DND-41 (cell line): ENCODE measurements at regions not wholly inside any gene's neighbourhood (a gene's known extent, or its start where the extent isn't known, plus 50 kb on each side); places are given as distances from the start of the nearest gene placed in this dataset.

Experiments
- ATAC-seq: fragments of 200-7000 bp; cut with Tn5 transposase; 3 replicates; pipeline ENCODE4 v1.9.1; 2021; ENCODE audit warnings: low read depth; ENCODE audit not compliant: insufficient read depth
- DNase-seq: peaks from one replicate; pipeline ENCODE4 v3.0.0-alpha.2; 2020
- H2AFZ ChIP-seq: 2 replicates; pipeline ENCODE4 v1.6.0; 2012; ENCODE audit warnings: low read depth, low read length
- H3K27ac ChIP-seq: 2 replicates; pipeline ENCODE4 v1.5.1; 2012; ENCODE audit warnings: low read length, inconsistent platforms
- H3K27me3 ChIP-seq: fragments of 200-600 bp; sonication (generic); 2 replicates; pipeline ENCODE4 v1.6.0; 2012; ENCODE audit warnings: low read length, mild to moderate bottlenecking, inconsistent platforms; ENCODE audit not compliant: insufficient read depth, poor library complexity
- H3K36me3 ChIP-seq: 2 replicates; pipeline ENCODE4 v1.5.1; 2012; ENCODE audit warnings: low read length, inconsistent platforms; ENCODE audit not compliant: insufficient read depth
- H3K4me1 ChIP-seq: 2 replicates; pipeline ENCODE4 v1.5.1; 2012; ENCODE audit warnings: mild to moderate bottlenecking, low read length; ENCODE audit not compliant: insufficient read depth
- H3K4me2 ChIP-seq: 2 replicates; pipeline ENCODE4 v1.6.0; 2012; ENCODE audit warnings: mild to moderate bottlenecking, moderate library complexity, low read length, inconsistent platforms; ENCODE audit not compliant: insufficient read depth
- H3K4me3 ChIP-seq, 2 experiments: fragments of 200-600 bp in 1 of 2; shearing (Covaris generic) in 1 of 2; 2 replicates each; pipeline ENCODE4 v1.5.1; 2012 to 2016; ENCODE audit warnings: inconsistent platforms in 2 of 2, low read length in 2 of 2, mild to moderate bottlenecking in 2 of 2, low read depth in 1 of 2, moderate library complexity in 1 of 2
- H3K79me2 ChIP-seq: 2 replicates; pipeline ENCODE4 v1.6.0; 2012; ENCODE audit warnings: low read length, inconsistent platforms; ENCODE audit not compliant: insufficient read depth
- H3K9ac ChIP-seq: 2 replicates; pipeline ENCODE4 v1.6.0; 2012; ENCODE audit warnings: low read depth, mild to moderate bottlenecking, inconsistent platforms, low read length, moderate library complexity
- H3K9me3 ChIP-seq: 2 replicates; pipeline ENCODE4 v1.5.1; 2012; ENCODE audit warnings: low read length, moderate library complexity, mild to moderate bottlenecking, inconsistent platforms; ENCODE audit not compliant: insufficient read depth, severe bottlenecking
- H4K20me1 ChIP-seq: 2 replicates; pipeline ENCODE4 v1.6.0; 2012; ENCODE audit warnings: low read length; ENCODE audit not compliant: insufficient read depth
- EZH2 ChIP-seq: IDR thresholded peaks from 3 replicates; pipeline ENCODE4 v1.6.1; 2012; ENCODE audit warnings: borderline replicate concordance, low read depth, mild to moderate bottlenecking, moderate library complexity, low read length, inconsistent platforms; ENCODE audit not compliant: severe bottlenecking
- TF ChIP-seq, protein P1 (sequence below): IDR thresholded peaks from 2 replicates; pipeline ENCODE4 v1.5.1; 2012; ENCODE audit warnings: borderline replicate concordance, low read length, moderate library complexity, mild to moderate bottlenecking; ENCODE audit not compliant: poor library complexity, severe bottlenecking; ENCODE audit errors: extremely low read depth

DNA sequence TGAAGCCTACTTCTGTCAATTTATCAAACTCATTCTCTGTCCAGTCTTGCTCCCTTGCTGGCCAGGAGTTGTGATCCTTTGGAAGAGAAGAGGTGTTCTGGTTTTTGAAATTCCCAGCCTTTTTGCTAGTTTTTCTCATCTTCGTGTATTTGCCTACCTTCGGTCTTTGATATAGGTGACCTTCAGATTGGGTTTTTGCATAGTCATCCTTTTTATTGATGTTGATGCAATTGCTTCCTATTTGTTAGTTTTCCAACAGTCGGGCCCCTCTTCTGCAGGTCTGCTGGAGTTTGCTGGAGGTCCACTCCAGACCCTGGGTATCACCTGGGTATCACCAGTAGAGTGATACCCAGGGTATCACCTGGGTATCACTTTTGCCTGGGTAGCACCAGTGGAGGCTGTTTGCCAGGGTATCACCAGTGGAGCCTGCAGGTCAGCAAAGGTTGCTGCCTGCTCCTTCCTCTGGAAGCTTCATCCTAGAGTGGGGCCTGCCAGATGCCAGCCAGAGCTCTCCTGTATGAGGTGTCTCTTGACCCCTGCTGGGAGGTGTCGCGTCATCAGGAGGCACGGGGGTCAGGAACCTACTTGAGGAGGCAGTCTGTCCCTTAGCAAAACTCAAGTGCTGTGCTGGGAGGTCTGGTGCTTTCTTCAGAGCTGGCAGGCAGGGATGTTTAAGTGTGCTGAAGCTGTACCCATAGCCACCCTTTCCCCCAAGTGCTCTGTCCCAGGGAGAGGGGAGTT lies 684.2 kb downstream of the PCDH18 start:
- TF ChIP-seq, protein P1, sequence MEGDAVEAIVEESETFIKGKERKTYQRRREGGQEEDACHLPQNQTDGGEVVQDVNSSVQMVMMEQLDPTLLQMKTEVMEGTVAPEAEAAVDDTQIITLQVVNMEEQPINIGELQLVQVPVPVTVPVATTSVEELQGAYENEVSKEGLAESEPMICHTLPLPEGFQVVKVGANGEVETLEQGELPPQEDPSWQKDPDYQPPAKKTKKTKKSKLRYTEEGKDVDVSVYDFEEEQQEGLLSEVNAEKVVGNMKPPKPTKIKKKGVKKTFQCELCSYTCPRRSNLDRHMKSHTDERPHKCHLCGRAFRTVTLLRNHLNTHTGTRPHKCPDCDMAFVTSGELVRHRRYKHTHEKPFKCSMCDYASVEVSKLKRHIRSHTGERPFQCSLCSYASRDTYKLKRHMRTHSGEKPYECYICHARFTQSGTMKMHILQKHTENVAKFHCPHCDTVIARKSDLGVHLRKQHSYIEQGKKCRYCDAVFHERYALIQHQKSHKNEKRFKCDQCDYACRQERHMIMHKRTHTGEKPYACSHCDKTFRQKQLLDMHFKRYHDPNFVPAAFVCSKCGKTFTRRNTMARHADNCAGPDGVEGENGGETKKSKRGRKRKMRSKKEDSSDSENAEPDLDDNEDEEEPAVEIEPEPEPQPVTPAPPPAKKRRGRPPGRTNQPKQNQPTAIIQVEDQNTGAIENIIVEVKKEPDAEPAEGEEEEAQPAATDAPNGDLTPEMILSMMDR, result no peak
- TF ChIP-seq EZH2, result no peak
- Histone ChIP-seq H3K79me2 (no peaks in the 10 kb centered on the region), H4K20me1 (no peaks in the 10 kb centered on the region), H3K4me2 (no peak overlapping the region), H2AFZ (no peak overlapping the region), H3K9me3 (peaks cover 2% of the 10 kb centered on the region), H3K4me3 (no peak overlapping the region), H3K27me3 (no peaks in the 10 kb centered on the region), H3K9ac (no peak overlapping the region), H3K4me1 (no peaks in the 10 kb centered on the region), H3K27ac (no peak overlapping the region), H3K36me3 (no peaks in the 10 kb centered on the region)
- no peak for ATAC-seq
- DNase-seq, result no peak

DNA sequence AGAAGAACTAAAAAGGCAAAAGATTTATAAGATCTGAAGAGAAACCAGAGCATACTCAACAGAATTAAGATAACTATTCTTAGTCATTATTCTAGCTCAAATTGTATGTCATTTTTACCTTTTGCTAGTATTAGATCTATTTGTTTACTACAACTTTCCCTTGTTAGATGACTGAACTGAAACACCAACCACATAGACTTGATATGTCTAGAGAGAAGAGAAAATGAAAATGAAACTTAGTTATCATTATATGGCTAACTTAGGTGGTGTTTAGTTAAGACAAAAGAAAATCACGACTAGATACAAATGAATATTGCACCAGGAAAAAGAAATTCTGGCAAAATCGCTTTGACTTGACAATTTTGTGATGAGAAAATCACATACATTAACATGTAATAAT lies 690.8 kb downstream of the PCDH18 start:
- no peak for DNase-seq
- Histone ChIP-seq H3K9ac (no peak overlapping the region), H3K4me3 (no peak overlapping the region), H3K9me3 (peaks cover 3% of the 10 kb centered on the region), H3K36me3 (no peaks in the 10 kb centered on the region), H3K27ac (no peak overlapping the region), H3K4me2 (no peak overlapping the region), H3K4me1 (no peaks in the 10 kb centered on the region), H3K27me3 (no peaks in the 10 kb centered on the region), H4K20me1 (no peaks in the 10 kb centered on the region), H2AFZ (no peak overlapping the region), H3K79me2 (no peaks in the 10 kb centered on the region)
- no peak for TF ChIP-seq EZH2
- TF ChIP-seq, protein P1, result no peak
- peak; percentile 56; the same call in 2 of the 3 replicates for ATAC-seq

DNA sequence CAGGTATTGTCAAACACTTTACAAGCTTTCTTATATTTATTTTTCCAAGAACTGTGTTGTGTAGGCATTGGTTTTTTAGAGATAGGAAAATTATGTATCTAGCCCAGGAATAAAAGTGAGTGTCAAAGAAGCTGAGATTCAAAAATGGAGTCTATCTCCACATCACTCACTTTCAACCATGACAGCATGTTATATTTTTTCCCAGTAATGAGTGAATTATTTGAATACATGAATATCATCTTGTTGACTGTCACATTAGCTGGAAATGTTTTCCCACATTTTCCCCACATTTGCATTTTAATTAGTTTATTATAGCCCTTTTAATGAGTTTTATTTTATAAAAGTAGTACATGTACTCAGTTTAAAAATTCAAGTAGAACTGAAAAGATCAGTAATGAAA lies 693.7 kb downstream of the PCDH18 start:
- Histone ChIP-seq H3K9ac (no peak overlapping the region), H3K4me2 (no peak overlapping the region), H3K4me1 (no peaks in the 10 kb centered on the region), H3K27me3 (no peaks in the 10 kb centered on the region), H3K36me3 (no peaks in the 10 kb centered on the region), H3K9me3 (peaks cover 3% of the 10 kb centered on the region), H3K27ac (no peak overlapping the region), H3K79me2 (no peaks in the 10 kb centered on the region), H3K4me3 (no peak overlapping the region), H2AFZ (no peak overlapping the region), H4K20me1 (no peaks in the 10 kb centered on the region)
- DNase-seq, result no peak
- TF ChIP-seq, protein P1, result no peak
- no peak for TF ChIP-seq EZH2
- no peak for ATAC-seq

DNA sequence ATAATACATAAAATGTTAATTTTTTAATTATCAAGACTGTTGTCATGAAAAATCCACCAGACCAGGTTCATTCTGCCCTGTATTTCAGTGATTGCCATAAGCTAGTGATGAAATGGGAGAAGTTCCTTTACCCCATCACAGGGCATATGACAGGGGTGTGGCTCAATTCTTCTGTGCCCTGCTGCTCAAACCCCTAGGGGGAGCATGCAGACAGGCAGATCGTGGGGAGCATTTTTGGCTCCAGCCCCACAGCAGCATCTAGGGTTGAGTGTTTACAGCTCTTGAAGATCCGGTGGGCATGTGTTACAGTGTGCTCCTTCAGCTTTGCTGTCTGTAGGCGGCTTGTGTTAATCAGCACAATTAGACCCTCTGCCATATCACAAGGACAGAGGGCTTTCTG lies 700.7 kb downstream of the PCDH18 start:
- no peak overlapping the region for H2AFZ ChIP-seq
- DNase-seq, result no peak

More for the DNA sequence above, 700.7 kb downstream of the PCDH18 start:
- H3K36me3 ChIP-seq, result no peaks in the 10 kb centered on the region
- no peak overlapping the region for H3K4me2 ChIP-seq
- H3K27me3 ChIP-seq, result no peaks in the 10 kb centered on the region
- H3K9ac ChIP-seq, result no peak overlapping the region
- 0 out of 3 replicates have a peak, but pooled peaks have one; percentile 37 for ATAC-seq
- no peaks in the 10 kb centered on the region for H3K9me3 ChIP-seq
- no peak for TF ChIP-seq EZH2
- TF ChIP-seq, protein P1, result peak; percentile 26
- H4K20me1 ChIP-seq, result no peaks in the 10 kb centered on the region
- no peak overlapping the region for H3K4me3 ChIP-seq
- H3K27ac ChIP-seq, result no peak overlapping the region
- no peaks in the 10 kb centered on the region for H3K79me2 ChIP-seq
- no peaks in the 10 kb centered on the region for H3K4me1 ChIP-seq
